Neural progenitor cell (in vitro differentiated cells): ENCODE measurements at regions not wholly inside any gene's neighbourhood (a gene's known extent, or its start where the extent isn't known, plus 50 kb on each side); places are given as distances from the start of the nearest gene placed in this dataset.

Experiments
- DNase-seq: peaks from one replicate; pipeline ENCODE4 v3.0.0-alpha.2; 2016; ENCODE audit warnings: low spot score
- H2AFZ ChIP-seq: fragments of 200-600 bp; sonication (generic); replicated peaks from 2 replicates; pipeline ENCODE4 v1.6.1; 2016; ENCODE audit warnings: antibody characterized with exemption
- H3F3A ChIP-seq: fragments of 200-600 bp; sonication (generic); 2 replicates; pipeline ENCODE4 v1.6.1; 2016; ENCODE audit warnings: antibody characterized with exemption, low read depth
- H3K27ac ChIP-seq: fragments of 200-600 bp; sonication (generic); 2 replicates; pipeline ENCODE4 v1.5.1; 2016; ENCODE audit warnings: mild to moderate bottlenecking
- H3K27me3 ChIP-seq: fragments of 200-600 bp; sonication (generic); 2 replicates; pipeline ENCODE4 v1.6.1; 2016; ENCODE audit warnings: mild to moderate bottlenecking, moderate library complexity
- H3K36me3 ChIP-seq: fragments of 200-600 bp; sonication (generic); 2 replicates; pipeline ENCODE4 v1.5.1; 2016
- H3K4me1 ChIP-seq: fragments of 200-600 bp; sonication (generic); 2 replicates; pipeline ENCODE4 v1.6.1; 2016; ENCODE audit warnings: mixed run types
- H3K4me2 ChIP-seq: fragments of 200-600 bp; sonication (generic); 2 replicates; pipeline ENCODE4 v1.6.1; 2016
- H3K4me3 ChIP-seq: fragments of 200-600 bp; sonication (generic); 2 replicates; pipeline ENCODE4 v1.5.1; 2016
- H3K79me2 ChIP-seq: fragments of 200-600 bp; sonication (generic); 2 replicates; pipeline ENCODE4 v1.6.1; 2016; ENCODE audit warnings: low read depth
- H3K9ac ChIP-seq: fragments of 200-600 bp; sonication (generic); 2 replicates; pipeline ENCODE4 v1.6.1; 2016
- H3K9me3 ChIP-seq: fragments of 200-600 bp; sonication (generic); 2 replicates; pipeline ENCODE4 v1.5.1; 2016; ENCODE audit warnings: low read depth
- H4K20me1 ChIP-seq: fragments of 200-600 bp; sonication (generic); 2 replicates; pipeline ENCODE4 v1.6.1; 2016; ENCODE audit warnings: low read depth
- H3K27ac Mint-ChIP-seq: 3 replicates; pipeline ENCODE4 v1.8.0; 2021; ENCODE audit warnings: mixed read lengths
- H3K27me3 Mint-ChIP-seq: 2 replicates; pipeline ENCODE4 v1.8.0; 2022; ENCODE audit warnings: low read depth, mild to moderate bottlenecking, inconsistent platforms, moderate library complexity, mixed read lengths; ENCODE audit not compliant: insufficient read depth
- H3K36me3 Mint-ChIP-seq: 3 replicates; pipeline ENCODE4 v1.8.0; 2021; ENCODE audit warnings: mixed read lengths
- H3K4me1 Mint-ChIP-seq: 3 replicates; pipeline ENCODE4 v1.8.0; 2021; ENCODE audit warnings: mixed read lengths
- H3K4me3 Mint-ChIP-seq: 3 replicates; pipeline ENCODE4 v1.8.0; 2021; ENCODE audit warnings: mild to moderate bottlenecking, moderate library complexity, mixed read lengths
- H3K9me3 Mint-ChIP-seq: 3 replicates; pipeline ENCODE4 v1.8.0; 2020; ENCODE audit warnings: mixed read lengths
- EZH2 ChIP-seq: fragments of 200-600 bp; sonication (generic); IDR thresholded peaks from 2 replicates; pipeline ENCODE4 v1.6.1; 2017; ENCODE audit warnings: antibody characterized with exemption, mild to moderate bottlenecking, moderate library complexity
- EZH2phosphoT487 ChIP-seq: fragments of 200-600 bp; sonication (generic); IDR thresholded peaks from 2 replicates; pipeline ENCODE4 v1.6.1; 2017; ENCODE audit warnings: antibody characterized with exemption
- TF ChIP-seq, protein P1 (sequence below): fragments of 200-600 bp; sonication (generic); IDR thresholded peaks from 2 replicates; pipeline ENCODE4 v1.5.1; 2017; ENCODE audit warnings: antibody characterized with exemption, mild to moderate bottlenecking

DNA sequence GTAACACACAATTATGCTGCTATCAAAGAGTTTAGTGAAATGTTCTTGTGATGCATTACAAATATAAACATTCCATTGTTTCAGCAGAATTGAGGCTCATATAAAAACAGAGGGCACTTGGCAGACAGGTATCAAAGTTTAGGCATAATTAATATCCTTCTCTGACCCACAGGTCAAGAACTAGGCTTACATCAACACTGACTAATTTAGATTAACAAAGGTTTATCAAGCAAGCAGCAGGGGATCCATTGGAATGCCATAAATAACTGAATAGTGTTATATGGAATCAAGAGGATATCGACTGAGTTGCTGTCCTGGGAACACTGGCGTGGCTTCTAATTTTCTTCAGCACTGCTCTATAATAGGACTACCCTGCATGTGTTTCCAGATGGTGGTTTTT, 414.5 kb upstream of the ARRDC3 start:
- Histone ChIP-seq H3K4me3 (no peak overlapping the region), H3K9me3 (no peaks in the 10 kb centered on the region), H3F3A (no peaks in the 10 kb centered on the region), H3K36me3 (no peaks in the 10 kb centered on the region), H3K27ac (no peak overlapping the region), H3K9ac (no peak overlapping the region), H3K27me3 (no peaks in the 10 kb centered on the region), H2AFZ (no peak overlapping the region), H3K4me2 (no peak overlapping the region), H4K20me1 (no peaks in the 10 kb centered on the region), H3K4me1 (no peaks in the 10 kb centered on the region), H3K79me2 (no peaks in the 10 kb centered on the region)
- Mint-ChIP-seq H3K4me3 (no peak overlapping the region), H3K27me3 (peaks cover 6% of the 10 kb centered on the region), H3K4me1 (peaks cover 3% of the 10 kb centered on the region), H3K36me3 (no peaks in the 10 kb centered on the region), H3K9me3 (peaks cover 18% of the 10 kb centered on the region), H3K27ac (no peak overlapping the region)
- no peak for DNase-seq
- TF ChIP-seq EZH2phosphoT487 (no peak), EZH2 (no peak)
- TF ChIP-seq, protein P1, sequence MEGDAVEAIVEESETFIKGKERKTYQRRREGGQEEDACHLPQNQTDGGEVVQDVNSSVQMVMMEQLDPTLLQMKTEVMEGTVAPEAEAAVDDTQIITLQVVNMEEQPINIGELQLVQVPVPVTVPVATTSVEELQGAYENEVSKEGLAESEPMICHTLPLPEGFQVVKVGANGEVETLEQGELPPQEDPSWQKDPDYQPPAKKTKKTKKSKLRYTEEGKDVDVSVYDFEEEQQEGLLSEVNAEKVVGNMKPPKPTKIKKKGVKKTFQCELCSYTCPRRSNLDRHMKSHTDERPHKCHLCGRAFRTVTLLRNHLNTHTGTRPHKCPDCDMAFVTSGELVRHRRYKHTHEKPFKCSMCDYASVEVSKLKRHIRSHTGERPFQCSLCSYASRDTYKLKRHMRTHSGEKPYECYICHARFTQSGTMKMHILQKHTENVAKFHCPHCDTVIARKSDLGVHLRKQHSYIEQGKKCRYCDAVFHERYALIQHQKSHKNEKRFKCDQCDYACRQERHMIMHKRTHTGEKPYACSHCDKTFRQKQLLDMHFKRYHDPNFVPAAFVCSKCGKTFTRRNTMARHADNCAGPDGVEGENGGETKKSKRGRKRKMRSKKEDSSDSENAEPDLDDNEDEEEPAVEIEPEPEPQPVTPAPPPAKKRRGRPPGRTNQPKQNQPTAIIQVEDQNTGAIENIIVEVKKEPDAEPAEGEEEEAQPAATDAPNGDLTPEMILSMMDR: no peak

DNA sequence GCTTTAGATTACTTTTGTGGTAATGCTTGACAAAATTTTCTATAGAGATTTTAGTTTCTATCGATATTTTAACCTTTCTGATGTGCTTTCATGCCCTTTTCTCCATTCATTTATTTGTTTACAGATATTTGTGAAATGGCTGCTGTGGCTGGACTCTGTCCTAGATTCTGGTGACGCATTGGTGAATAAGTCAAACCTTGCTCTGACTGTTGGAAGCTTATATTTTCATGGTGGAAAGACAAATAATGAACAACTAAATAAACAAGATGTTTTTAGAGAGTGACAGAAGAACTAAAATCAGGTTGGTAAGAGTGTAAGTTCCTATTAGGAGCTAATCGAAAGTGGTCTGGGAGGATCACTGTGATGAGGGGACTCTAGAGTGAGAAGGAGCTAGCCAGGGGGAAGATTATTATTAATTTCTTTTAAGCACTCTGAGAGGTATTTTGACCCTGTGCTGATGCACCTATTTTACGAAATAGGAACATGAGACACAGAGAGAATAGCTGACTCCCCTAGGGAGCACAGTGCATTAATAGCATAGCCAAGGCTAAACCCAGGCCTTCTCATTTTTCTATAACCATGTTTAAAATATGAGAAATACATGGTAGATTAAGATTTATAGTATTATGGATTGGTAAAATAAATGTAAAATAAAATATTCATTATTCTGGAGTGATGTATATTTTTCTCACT, 411.9 kb upstream of the ARRDC3 start:
- Histone ChIP-seq H3K4me1 (no peaks in the 10 kb centered on the region), H3K27me3 (no peaks in the 10 kb centered on the region), H3K27ac (no peak overlapping the region), H3F3A (no peaks in the 10 kb centered on the region), H3K4me2 (no peak overlapping the region), H3K79me2 (no peaks in the 10 kb centered on the region), H3K9me3 (no peaks in the 10 kb centered on the region), H4K20me1 (no peaks in the 10 kb centered on the region), H3K4me3 (no peak overlapping the region), H3K36me3 (no peaks in the 10 kb centered on the region), H3K9ac (no peak overlapping the region), H2AFZ (no peak overlapping the region)
- Mint-ChIP-seq H3K27ac (no peak overlapping the region), H3K36me3 (no peaks in the 10 kb centered on the region), H3K27me3 (peaks cover 3% of the 10 kb centered on the region), H3K4me1 (peaks cover 3% of the 10 kb centered on the region), H3K4me3 (no peak overlapping the region), H3K9me3 (peaks cover 3% of the 10 kb centered on the region)
- TF ChIP-seq EZH2 (no peak), EZH2phosphoT487 (no peak)
- TF ChIP-seq, protein P1: no peak
- DNase-seq: no peak

DNA sequence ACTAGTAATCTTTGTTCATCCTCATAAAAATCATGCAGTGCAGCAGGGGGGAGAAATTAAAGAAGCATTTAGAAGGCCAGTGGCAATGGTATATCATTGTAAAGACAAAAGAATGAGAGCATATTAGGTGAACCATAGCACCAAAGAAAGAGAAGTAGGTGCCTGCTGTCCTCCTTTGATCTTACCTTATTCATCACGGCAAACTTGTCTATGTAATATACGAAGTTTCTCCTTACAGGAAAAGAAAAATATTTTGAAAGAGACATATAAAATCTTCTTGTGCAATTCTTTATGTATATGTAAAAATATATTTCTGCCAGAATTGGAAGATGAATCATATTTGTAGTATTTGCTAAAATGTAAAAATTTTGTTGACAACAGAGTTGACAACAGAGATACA, 411.3 kb upstream of the ARRDC3 start:
- H3K4me3 Mint-ChIP-seq: no peak overlapping the region
- no peak for TF ChIP-seq EZH2phosphoT487
- TF ChIP-seq, protein P1: no peak
- TF ChIP-seq EZH2: no peak
- Histone ChIP-seq H3K27ac (no peak overlapping the region), H3K4me1 (no peaks in the 10 kb centered on the region), H4K20me1 (no peaks in the 10 kb centered on the region), H2AFZ (no peak overlapping the region), H3K9ac (no peak overlapping the region), H3K79me2 (no peaks in the 10 kb centered on the region), H3K27me3 (no peaks in the 10 kb centered on the region), H3F3A (no peaks in the 10 kb centered on the region), H3K4me3 (no peak overlapping the region), H3K4me2 (no peak overlapping the region), H3K9me3 (no peaks in the 10 kb centered on the region), H3K36me3 (no peaks in the 10 kb centered on the region)
- H3K4me1 Mint-ChIP-seq: peaks cover 3% of the 10 kb centered on the region
- H3K9me3 Mint-ChIP-seq: peaks cover 3% of the 10 kb centered on the region
- no peak for DNase-seq
- H3K27ac Mint-ChIP-seq: no peak overlapping the region
- peaks cover 3% of the 10 kb centered on the region for H3K27me3 Mint-ChIP-seq
- no peaks in the 10 kb centered on the region for H3K36me3 Mint-ChIP-seq
